ENCODE measurements at regions not wholly inside any gene's neighbourhood (a gene's known extent, or its start where the extent isn't known, plus 50 kb on each side); places are given as distances from the start of the nearest gene placed in this dataset.
"Not testable (repeated sequence)": the region's sequence is repeated elsewhere in the genome, so short reads cannot be mapped to it uniquely, and the experiment has no call there.

GRCh38 chrX:124426288-124427169, 80.2 kb downstream of the SH2D1A start:
- no peak for DNase-seq (ENCODE audit: low read depth)
- no peak overlapping the region for H3K4me3 ChIP-seq (ENCODE audit: low read depth, low read length)

- DNase-seq (ENCODE audit: low read depth) = no peak
- H3K4me3 ChIP-seq (ENCODE audit: low read depth, low read length) = no peak overlapping the region
Measured at GRCh38 chrX:124433186-124433585, 86.8 kb downstream of the SH2D1A start.

- DNase-seq (ENCODE audit: low read depth) = no peak
- H3K4me3 ChIP-seq (ENCODE audit: low read depth, low read length) = no peak overlapping the region
Measured at GRCh38 chrX:124435616-124436015, 89.3 kb downstream of the SH2D1A start.

- no peak overlapping the region for H3K4me3 ChIP-seq (ENCODE audit: low read depth, low read length)
- DNase-seq (ENCODE audit: low read depth) = no peak
Measured at GRCh38 chrX:124440695-124441094, 94.3 kb downstream of the SH2D1A start.

- DNase-seq (ENCODE audit: low read depth) = no peak
Measured at GRCh38 chrX:124441971-124442590, 95.7 kb downstream of the SH2D1A start.

GRCh38 chrX:124455966-124456365, 109.6 kb downstream of the SH2D1A start:
- no peak for DNase-seq (ENCODE audit: low read depth)
- no peak overlapping the region for H3K4me3 ChIP-seq (ENCODE audit: low read depth, low read length)

More at GRCh38 chrX:124441971-124442590, 95.7 kb downstream of the SH2D1A start:
- no peak overlapping the region for H3K4me3 ChIP-seq (ENCODE audit: low read depth, low read length)

- DNase-seq (ENCODE audit: low read depth); H3K4me3 ChIP-seq (ENCODE audit: low read depth, low read length): not testable (repeated sequence)
Measured at GRCh38 chrX:124459851-124460250, 113.5 kb downstream of the SH2D1A start.

GRCh38 chrX:124462931-124463330, 116.6 kb downstream of the SH2D1A start:
- no peak overlapping the region for H3K4me3 ChIP-seq (ENCODE audit: low read depth, low read length)

GRCh38 chrX:124467202-124467601, 120.8 kb downstream of the SH2D1A start:
- no peak for DNase-seq (ENCODE audit: low read depth)
- H3K4me3 ChIP-seq (ENCODE audit: low read depth, low read length) = no peak overlapping the region

More at GRCh38 chrX:124462931-124463330, 116.6 kb downstream of the SH2D1A start:
- no peak for DNase-seq (ENCODE audit: low read depth)

- DNase-seq (ENCODE audit: low read depth) = no peak
- H3K4me3 ChIP-seq (ENCODE audit: low read depth, low read length) = no peak overlapping the region
Measured at GRCh38 chrX:124475358-124475757, 129.0 kb downstream of the SH2D1A start.

- no peak for DNase-seq (ENCODE audit: low read depth)
- H3K4me3 ChIP-seq (ENCODE audit: low read depth, low read length) = no peak overlapping the region
Measured at GRCh38 chrX:124476562-124476961, 130.2 kb downstream of the SH2D1A start.

- no peak for DNase-seq (ENCODE audit: low read depth)
- H3K4me3 ChIP-seq (ENCODE audit: low read depth, low read length) = no peak overlapping the region
Measured at GRCh38 chrX:124478046-124478445, 131.7 kb downstream of the SH2D1A start.

GRCh38 chrX:124488412-124489161, 142.2 kb downstream of the SH2D1A start:
- no peak overlapping the region for H3K4me3 ChIP-seq (ENCODE audit: low read depth, low read length)
- DNase-seq (ENCODE audit: low read depth) = no peak

GRCh38 chrX:124493984-124494383, 147.6 kb downstream of the SH2D1A start:
- H3K4me3 ChIP-seq (ENCODE audit: low read depth, low read length) = no peak overlapping the region
- DNase-seq (ENCODE audit: low read depth) = no peak

- no peak for DNase-seq (ENCODE audit: low read depth)
- no peak overlapping the region for H3K4me3 ChIP-seq (ENCODE audit: low read depth, low read length)
Measured at GRCh38 chrX:124497386-124497785, 151.0 kb downstream of the SH2D1A start.

- H3K4me3 ChIP-seq (ENCODE audit: low read depth, low read length) = no peak overlapping the region
- no peak for DNase-seq (ENCODE audit: low read depth)
Measured at GRCh38 chrX:124501586-124501985, 155.2 kb downstream of the SH2D1A start.

- DNase-seq (ENCODE audit: low read depth) = no peak
- H3K4me3 ChIP-seq (ENCODE audit: low read depth, low read length) = no peak overlapping the region
Measured at GRCh38 chrX:124502166-124502565, 155.8 kb downstream of the SH2D1A start.

GRCh38 chrX:124502599-124502998, 156.2 kb downstream of the SH2D1A start:
- no peak for DNase-seq (ENCODE audit: low read depth)
- no peak overlapping the region for H3K4me3 ChIP-seq (ENCODE audit: low read depth, low read length)

- H3K4me3 ChIP-seq (ENCODE audit: low read depth, low read length) = no peak overlapping the region
- no peak for DNase-seq (ENCODE audit: low read depth)
Measured at GRCh38 chrX:124504111-124504983, 158.0 kb downstream of the SH2D1A start.

All from skeletal muscle cell (primary cell).